HCT116 (cell line): ENCODE measurements at regions not wholly inside any gene's neighbourhood (a gene's known extent, or its start where the extent isn't known, plus 50 kb on each side); places are given as distances from the start of the nearest gene placed in this dataset.

Experiments used
- ELF1 ChIP-seq: IDR thresholded peaks from 2 replicates; pipeline ENCODE4 v1.6.1; 2012; ENCODE audit warnings: low read depth, borderline replicate concordance
- EZH2 ChIP-seq: fragments of 200-600 bp; sonication (generic); IDR thresholded peaks from 2 replicates; pipeline ENCODE4 v1.6.1; 2017; ENCODE audit warnings: antibody characterized with exemption, mixed run types
- EZH2phosphoT487 ChIP-seq: fragments of 200-600 bp; IDR thresholded peaks from 2 replicates; pipeline ENCODE4 v1.6.1; 2018; ENCODE audit warnings: antibody characterized with exemption, borderline replicate concordance
- JUND ChIP-seq: IDR thresholded peaks from 2 replicates; pipeline ENCODE4 v1.6.1; 2012
- POLR2A ChIP-seq: IDR thresholded peaks from 2 replicates; pipeline ENCODE4 v1.7.0; 2011; ENCODE audit warnings: borderline replicate concordance; ENCODE audit not compliant: insufficient read depth, insufficient read length; ENCODE audit errors: extremely low read depth
- POLR2AphosphoS5 ChIP-seq: IDR thresholded peaks from 2 replicates; pipeline ENCODE4 v1.6.1; 2011; ENCODE audit warnings: mild to moderate bottlenecking, low read depth, low read length, moderate library complexity
- RAD21 ChIP-seq: IDR thresholded peaks from 2 replicates; pipeline ENCODE4 v1.6.1; 2012; ENCODE audit warnings: low read depth, mild to moderate bottlenecking
- SP1 ChIP-seq: IDR thresholded peaks from 2 replicates; pipeline ENCODE4 v1.6.1; 2012; ENCODE audit warnings: low read depth
- YY1 ChIP-seq: IDR thresholded peaks from 2 replicates; pipeline ENCODE4 v1.6.1; 2011; ENCODE audit warnings: low read length, low read depth, moderate library complexity, mild to moderate bottlenecking; ENCODE audit not compliant: insufficient replicate concordance; ENCODE audit errors: extremely low read depth
- ZFX ChIP-seq: fragments of 450-650 bp; IDR thresholded peaks from 2 replicates; pipeline ENCODE4 v1.6.1; 2017
- ZNF274 ChIP-seq: fragments of 200-500 bp; sonication (Bioruptor generic); IDR thresholded peaks from 2 replicates; pipeline ENCODE4 v1.6.1; 2014; ENCODE audit warnings: mild to moderate bottlenecking, low read depth, low read length, inconsistent platforms
- TF ChIP-seq, protein P1 (sequence below): IDR thresholded peaks from 2 replicates; pipeline ENCODE4 v1.6.1; 2012
- TF ChIP-seq, protein P2 (sequence below), 3 experiments: fragments of 200-600 bp in 1 of 3; sonication (generic) in 1 of 3; IDR thresholded peaks in 2 of 3; conservative IDR thresholded peaks in 1 of 3; 2 replicates each; pipeline ENCODE4 v1.5.1; 2012 to 2017; ENCODE audit warnings: low read depth in 2 of 3, low read length in 2 of 3, antibody characterized with exemption in 1 of 3, borderline replicate concordance in 1 of 3, control low read depth in 1 of 3, mild to moderate bottlenecking in 1 of 3, mixed read lengths in 1 of 3, mixed run types in 1 of 3, moderate library complexity in 1 of 3; ENCODE audit not compliant: insufficient read depth in 1 of 3
- TF ChIP-seq, protein P3 (sequence below): IDR thresholded peaks from 2 replicates; pipeline ENCODE4 v1.6.1; 2012; ENCODE audit warnings: low read depth

DNA sequence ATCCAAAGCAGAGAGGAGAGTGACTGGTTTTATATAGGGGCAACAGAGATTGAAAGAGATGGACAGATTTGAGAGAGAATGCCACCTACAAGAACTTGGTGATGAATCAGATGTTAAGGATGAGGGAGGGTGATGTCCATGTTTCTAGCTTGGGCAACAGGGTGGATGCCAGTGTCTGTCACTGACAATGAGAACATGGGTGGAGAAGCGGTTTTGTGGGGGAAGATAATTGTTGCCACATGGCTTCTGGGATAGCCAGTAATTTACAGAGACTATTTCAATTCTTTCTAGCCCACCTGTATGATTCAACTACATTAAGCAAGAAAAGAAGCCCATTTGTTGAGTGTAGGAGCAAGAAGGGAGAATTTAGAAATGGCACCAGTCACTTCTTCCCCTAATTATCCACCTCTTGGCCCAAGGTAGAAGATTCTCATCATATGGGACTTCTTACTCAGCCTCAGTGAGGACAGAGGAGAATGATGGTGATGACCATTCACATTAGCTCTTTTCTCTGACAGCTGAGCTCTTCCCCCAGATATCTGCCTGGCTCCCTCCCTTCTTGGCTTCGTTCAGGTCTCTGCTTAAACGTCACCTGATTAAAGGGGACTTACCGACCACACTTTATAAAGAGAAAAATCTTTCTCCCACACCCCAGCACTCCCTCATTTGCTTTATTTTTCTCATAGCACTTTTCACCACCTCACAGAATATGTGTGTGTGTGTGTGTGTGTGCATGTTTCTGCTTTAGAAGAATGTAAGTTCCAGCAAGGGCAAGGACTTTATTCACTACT, 117.8 kb downstream of the DUSP6 start:
- no peak for TF ChIP-seq EZH2
- TF ChIP-seq, protein P1, sequence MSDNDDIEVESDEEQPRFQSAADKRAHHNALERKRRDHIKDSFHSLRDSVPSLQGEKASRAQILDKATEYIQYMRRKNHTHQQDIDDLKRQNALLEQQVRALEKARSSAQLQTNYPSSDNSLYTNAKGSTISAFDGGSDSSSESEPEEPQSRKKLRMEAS: no peak
- no peak for TF ChIP-seq RAD21
- TF ChIP-seq, protein P2, sequence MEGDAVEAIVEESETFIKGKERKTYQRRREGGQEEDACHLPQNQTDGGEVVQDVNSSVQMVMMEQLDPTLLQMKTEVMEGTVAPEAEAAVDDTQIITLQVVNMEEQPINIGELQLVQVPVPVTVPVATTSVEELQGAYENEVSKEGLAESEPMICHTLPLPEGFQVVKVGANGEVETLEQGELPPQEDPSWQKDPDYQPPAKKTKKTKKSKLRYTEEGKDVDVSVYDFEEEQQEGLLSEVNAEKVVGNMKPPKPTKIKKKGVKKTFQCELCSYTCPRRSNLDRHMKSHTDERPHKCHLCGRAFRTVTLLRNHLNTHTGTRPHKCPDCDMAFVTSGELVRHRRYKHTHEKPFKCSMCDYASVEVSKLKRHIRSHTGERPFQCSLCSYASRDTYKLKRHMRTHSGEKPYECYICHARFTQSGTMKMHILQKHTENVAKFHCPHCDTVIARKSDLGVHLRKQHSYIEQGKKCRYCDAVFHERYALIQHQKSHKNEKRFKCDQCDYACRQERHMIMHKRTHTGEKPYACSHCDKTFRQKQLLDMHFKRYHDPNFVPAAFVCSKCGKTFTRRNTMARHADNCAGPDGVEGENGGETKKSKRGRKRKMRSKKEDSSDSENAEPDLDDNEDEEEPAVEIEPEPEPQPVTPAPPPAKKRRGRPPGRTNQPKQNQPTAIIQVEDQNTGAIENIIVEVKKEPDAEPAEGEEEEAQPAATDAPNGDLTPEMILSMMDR (IDR thresholded peaks at IDR 0.05 in 2 of 3, conservative IDR thresholded peaks at IDR 0.05 in 1 of 3; ENCODE audit: borderline replicate concordance in 1 of 3, insufficient read depth in 1 of 3, low read depth in 2 of 3, low read length in 2 of 3): no peak
- no peak for TF ChIP-seq EZH2phosphoT487
- TF ChIP-seq, protein P3, sequence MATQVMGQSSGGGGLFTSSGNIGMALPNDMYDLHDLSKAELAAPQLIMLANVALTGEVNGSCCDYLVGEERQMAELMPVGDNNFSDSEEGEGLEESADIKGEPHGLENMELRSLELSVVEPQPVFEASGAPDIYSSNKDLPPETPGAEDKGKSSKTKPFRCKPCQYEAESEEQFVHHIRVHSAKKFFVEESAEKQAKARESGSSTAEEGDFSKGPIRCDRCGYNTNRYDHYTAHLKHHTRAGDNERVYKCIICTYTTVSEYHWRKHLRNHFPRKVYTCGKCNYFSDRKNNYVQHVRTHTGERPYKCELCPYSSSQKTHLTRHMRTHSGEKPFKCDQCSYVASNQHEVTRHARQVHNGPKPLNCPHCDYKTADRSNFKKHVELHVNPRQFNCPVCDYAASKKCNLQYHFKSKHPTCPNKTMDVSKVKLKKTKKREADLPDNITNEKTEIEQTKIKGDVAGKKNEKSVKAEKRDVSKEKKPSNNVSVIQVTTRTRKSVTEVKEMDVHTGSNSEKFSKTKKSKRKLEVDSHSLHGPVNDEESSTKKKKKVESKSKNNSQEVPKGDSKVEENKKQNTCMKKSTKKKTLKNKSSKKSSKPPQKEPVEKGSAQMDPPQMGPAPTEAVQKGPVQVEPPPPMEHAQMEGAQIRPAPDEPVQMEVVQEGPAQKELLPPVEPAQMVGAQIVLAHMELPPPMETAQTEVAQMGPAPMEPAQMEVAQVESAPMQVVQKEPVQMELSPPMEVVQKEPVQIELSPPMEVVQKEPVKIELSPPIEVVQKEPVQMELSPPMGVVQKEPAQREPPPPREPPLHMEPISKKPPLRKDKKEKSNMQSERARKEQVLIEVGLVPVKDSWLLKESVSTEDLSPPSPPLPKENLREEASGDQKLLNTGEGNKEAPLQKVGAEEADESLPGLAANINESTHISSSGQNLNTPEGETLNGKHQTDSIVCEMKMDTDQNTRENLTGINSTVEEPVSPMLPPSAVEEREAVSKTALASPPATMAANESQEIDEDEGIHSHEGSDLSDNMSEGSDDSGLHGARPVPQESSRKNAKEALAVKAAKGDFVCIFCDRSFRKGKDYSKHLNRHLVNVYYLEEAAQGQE: no peak
- TF ChIP-seq ELF1: no peak
- no peak for TF ChIP-seq ZNF274
- TF ChIP-seq POLR2AphosphoS5: no peak
- no peak for TF ChIP-seq POLR2A
- TF ChIP-seq JUND: no peak
- no peak for TF ChIP-seq SP1
- TF ChIP-seq ZFX: no peak
- TF ChIP-seq YY1: no peak
